NCI-H146 (cell line): ENCODE measurements at regions not wholly inside any gene's neighbourhood (a gene's known extent, or its start where the extent isn't known, plus 50 kb on each side); places are given as distances from the start of the nearest gene placed in this dataset.

Source experiments
- DNase-seq: peaks from one replicate; lab custom pipeline; 2025; lab: John Stamatoyannopoulos, UW

- peak; percentile 20 for DNase-seq
Measured at GRCh38 chr1:71264039-71264438, 183.2 kb upstream of the ZRANB2 start.

GRCh38 chr1:71262970-71263369 is 182.1 kb upstream of the ZRANB2 start:
- DNase-seq = no peak

DNA sequence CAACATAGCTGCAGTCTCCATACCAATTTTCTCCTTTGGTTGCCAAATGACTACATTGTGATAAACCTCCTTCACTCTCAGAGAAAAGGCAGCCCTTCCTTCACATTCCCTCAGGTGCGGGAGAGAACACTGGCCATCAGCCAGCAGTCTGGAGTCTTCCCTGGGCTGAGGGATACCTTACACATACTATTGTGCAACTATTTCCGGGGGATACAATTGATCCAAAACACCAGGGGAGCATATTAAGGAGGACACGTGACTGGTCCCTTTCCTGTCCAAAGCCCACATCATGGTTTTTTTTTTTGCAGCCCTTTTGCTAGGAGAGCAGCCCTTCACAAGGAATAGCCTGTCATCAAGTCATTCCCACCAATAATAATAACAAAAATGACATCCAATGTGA is 172.1 kb upstream of the ZRANB2 start:
- peak; percentile 60 for DNase-seq

DNA sequence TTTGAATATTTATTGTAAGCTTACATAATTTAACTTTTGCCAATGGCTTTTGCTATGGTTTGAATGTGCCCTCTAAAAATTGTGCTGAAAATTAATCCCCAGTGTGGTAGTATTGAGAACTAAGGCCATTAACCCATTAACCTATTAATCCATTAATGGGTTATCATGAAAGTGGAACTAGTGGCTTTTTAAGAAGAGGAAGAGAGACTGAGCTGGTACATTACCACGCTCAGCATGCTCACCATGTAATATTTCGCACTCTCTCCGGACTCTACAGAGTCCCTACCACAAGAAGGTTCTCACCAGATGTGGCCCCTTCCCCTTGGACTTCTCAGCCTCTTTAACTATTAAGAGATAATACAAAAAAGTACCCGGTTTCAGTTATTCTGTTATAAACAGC is 164.4 kb upstream of the ZRANB2 start:
- no peak for DNase-seq

DNA sequence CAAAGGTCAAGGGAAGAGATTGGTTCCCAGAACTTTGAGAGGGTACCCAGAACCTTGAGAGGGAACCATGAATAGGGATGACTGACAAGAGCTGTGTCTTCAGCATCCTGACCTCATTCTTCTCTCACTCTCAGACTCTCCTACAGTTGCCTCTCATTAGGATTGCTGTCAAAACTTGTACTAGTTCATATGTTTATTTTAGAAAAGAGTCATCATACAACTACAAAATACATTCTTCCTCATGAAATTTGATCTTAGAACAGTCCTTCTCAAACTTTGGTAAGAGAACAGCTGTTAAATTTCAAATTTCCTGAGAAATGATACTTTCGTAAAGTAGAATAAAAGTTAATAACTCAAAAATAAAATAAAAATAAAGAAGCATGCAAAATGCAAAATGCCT is 161.4 kb upstream of the ZRANB2 start:
- no peak for DNase-seq

DNA sequence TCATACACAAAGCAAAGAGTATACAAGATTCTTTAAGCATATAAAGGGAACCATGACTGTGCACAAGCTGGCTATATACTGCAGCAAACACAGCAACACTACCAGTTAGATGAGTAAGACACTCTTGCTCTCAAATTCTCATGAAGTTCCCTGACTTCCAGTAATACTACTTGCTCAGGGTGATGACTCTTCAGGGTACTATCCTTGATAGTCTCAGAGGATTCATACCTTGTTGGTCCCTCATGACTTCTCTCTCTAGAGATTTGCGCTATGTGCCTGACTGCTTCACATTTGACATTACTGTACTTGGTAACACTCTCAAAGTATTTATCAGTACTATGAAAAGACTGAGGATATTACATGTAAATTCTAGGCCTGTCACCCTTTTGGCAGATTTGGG is 159.8 kb upstream of the ZRANB2 start:
- DNase-seq = no peak

- no peak for DNase-seq
Measured at GRCh38 chr1:71236503-71236902, 155.7 kb upstream of the ZRANB2 start.

DNA sequence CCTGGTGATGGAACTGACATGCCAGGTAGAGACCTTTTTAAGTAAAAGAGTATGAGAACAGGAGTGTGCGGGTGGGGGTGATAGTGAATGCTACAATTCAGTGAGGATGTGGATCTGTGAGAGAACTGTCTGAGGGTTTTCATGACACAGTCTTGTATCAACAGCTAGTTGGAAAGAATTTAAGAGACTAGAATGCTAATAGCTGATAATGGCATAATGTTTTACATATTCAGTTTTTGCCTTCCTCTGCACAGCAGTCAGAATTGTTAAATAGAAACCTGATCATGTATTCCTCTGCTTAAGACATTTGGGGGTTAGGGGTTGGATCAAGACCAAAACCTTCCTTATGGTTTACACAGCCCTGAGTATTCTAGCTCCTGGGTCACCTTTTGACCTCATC is 152.8 kb upstream of the ZRANB2 start:
- no peak for DNase-seq

DNA sequence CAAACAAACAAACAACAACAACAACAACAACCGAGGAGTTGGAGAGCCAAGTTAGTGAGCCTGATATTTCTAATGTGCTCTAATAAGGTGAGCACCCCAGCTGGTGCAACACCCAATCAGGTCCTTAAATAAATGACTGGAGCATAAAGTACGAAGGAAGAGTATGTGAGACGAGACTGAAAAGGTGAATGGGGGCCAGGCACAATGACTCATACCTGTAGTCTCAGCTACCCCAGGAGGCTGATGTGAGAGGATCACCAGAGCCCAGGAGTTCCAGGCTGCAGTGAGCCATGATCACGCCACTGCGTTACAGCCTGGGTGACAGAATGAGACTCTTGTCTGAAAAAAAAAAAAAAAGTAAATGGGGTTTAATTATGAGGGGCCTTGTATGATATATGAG is 152.0 kb upstream of the ZRANB2 start:
- peak; percentile 35 for DNase-seq

- DNase-seq = peak; percentile 32
Measured at GRCh38 chr1:71232166-71232763, 151.4 kb upstream of the ZRANB2 start.

DNA sequence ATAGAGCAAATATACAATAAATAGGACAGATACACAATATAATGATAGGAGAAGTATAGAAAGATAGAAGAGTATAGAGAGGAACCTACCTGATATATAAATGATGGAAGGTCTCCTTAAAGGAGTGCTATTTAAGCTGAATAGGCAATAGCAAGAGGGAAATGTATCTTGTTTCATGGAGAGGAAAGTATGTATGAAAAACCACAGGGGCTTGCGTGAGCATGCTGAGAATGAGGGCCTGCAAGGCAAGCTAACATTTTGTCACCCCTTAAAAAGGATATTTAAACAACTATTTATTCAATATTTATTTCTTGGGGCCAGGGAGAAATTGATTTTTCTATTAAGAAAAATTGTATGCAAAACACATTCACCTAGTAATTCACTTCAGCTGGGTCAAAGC is 150.9 kb upstream of the ZRANB2 start:
- peak; percentile 86 for DNase-seq

GRCh38 chr1:71228742-71229365 is 148.0 kb upstream of the ZRANB2 start:
- peak; percentile 92 for DNase-seq

DNA sequence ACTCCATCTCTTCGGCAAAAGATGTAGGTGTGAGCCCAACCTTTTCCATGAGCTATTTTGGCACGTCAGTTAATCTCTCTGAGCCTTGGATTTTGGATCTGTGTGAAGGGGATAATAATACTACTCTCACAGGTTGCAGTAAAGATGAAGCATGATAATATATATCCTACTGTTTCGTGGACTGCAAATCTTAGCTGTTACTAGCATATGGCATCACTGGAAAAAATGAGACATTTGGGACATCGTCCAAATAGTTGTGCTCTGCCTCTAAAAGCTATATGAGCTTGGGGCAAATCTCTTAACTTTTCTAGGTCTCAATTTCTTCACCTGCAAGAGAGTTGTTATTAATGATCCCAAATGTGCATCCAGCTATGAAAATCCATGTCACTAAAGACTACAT is 147.4 kb upstream of the ZRANB2 start:
- DNase-seq = no peak

GRCh38 chr1:71224741-71225377 is 144.0 kb upstream of the ZRANB2 start:
- no peak for DNase-seq

- DNase-seq = no peak
Measured at GRCh38 chr1:71223641-71224340, 143.0 kb upstream of the ZRANB2 start.

DNA sequence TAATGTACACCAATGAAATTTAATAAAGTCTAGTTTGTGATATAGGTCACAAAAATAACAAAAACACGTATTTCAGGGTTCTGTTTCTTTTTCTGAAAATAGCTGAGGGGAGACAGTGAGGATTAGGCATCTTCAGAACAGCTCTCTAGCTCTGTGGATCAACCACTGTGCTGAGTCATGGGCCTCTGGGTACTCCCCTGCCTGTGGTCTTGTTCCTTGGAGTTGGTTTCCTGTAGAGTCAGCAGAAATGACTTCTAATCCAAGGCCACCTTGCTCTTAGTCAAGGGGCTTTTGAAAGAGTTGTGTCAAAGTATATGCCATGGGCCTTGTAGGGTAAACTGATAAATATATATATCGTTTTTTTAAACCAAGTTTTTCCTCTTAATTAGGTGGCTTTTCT is 141.8 kb upstream of the ZRANB2 start:
- DNase-seq = no peak

- DNase-seq = no peak
Measured at GRCh38 chr1:71210718-71211117, 129.9 kb upstream of the ZRANB2 start.

DNA sequence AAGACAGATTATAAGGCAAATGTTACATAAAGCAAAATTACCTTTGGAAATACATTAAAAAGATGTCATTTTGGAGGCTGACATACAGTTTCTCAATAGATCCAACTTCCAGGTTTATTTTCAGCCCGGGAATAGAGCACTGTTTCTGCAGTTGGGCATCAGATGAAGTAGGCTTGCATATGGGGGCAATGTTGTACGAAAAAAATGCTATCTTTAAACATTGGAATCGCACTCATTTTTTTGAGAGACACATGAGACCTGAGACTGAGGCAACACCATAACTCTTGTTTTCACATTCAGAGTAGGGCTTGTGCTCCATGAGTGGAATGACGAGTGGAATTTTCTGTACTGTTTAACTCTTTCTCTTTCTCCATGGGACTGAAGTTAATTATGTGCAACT is 122.4 kb upstream of the ZRANB2 start:
- DNase-seq = no peak

DNA sequence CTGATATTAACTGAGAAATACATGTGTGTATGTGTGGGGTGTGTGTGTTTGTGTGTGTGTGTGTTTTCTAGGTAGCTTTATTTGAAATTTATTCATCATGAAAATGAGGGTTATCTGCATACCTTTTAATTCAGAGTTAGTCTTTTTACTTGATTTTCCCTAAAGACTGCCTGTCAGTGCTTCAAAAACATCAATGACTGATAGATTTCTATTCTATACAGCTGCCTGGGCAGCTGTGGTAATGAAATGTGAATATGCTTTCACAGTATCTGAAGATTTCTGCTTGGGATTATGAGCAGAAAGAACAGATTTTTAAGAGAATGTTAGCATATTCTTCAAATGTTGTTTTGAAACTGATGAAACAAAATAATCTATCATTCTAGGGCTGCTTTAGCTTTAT is 119.7 kb upstream of the ZRANB2 start:
- DNase-seq = no peak

- DNase-seq = peak; percentile 72
Measured at GRCh38 chr1:71196685-71197084, 115.8 kb upstream of the ZRANB2 start.

GRCh38 chr1:71193153-71193552 is 112.3 kb upstream of the ZRANB2 start:
- DNase-seq = no peak

DNA sequence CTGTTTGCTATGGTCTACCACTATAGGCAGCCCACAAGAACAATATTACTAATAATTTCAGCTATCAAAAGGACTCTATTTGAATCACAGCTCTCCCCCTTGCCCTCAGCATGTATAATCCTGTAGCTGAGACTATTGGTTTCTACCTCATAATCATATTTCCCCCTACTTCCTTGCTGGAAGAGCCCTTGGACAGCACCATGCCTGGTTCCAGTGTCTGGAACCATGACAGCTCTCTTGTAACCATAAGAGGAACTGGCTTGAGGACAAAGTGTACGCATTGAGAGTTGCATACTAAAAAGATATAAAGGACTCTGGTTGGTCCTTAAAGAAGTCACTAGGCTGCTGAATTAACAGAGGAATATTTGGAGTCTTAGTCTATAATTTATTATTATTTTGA is 110.7 kb upstream of the ZRANB2 start:
- no peak for DNase-seq

DNA sequence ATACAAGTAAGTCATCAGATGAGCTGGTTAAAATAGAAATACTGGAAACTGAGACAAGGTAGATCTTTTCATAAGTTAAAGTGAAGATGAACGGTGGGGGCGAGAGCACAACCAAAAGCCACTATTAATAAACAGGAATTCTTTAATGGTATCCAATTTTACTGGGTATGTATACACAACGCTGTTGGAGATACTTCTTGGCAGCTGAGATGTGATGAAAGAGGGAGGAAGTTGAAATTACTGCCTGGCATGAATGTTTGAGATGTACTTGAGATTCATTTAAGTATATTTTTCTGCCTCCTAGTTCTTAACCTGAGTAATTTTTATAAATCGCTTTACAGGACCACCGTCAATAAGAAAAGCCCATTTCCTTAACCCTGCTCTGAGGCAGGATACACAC is 110.0 kb upstream of the ZRANB2 start:
- no peak for DNase-seq
